HG03571 (cell line): ENCODE measurements at regions not wholly inside any gene's neighbourhood (a gene's known extent, or its start where the extent isn't known, plus 50 kb on each side); places are given as distances from the start of the nearest gene placed in this dataset.
"Not testable (repeated sequence)": the region's sequence is repeated elsewhere in the genome, so short reads cannot be mapped to it uniquely, and the experiment has no call there.

Experiments
- ATAC-seq: cut with Tn5 transposase; IDR thresholded peaks from one replicate; pipeline ENCODE4 v1.9.1; 2021; ENCODE audit not compliant: unreplicated experiment

- no peak for ATAC-seq
Measured at GRCh38 chr5:152686931-152687330, 281.9 kb upstream of the NMUR2 start.

DNA sequence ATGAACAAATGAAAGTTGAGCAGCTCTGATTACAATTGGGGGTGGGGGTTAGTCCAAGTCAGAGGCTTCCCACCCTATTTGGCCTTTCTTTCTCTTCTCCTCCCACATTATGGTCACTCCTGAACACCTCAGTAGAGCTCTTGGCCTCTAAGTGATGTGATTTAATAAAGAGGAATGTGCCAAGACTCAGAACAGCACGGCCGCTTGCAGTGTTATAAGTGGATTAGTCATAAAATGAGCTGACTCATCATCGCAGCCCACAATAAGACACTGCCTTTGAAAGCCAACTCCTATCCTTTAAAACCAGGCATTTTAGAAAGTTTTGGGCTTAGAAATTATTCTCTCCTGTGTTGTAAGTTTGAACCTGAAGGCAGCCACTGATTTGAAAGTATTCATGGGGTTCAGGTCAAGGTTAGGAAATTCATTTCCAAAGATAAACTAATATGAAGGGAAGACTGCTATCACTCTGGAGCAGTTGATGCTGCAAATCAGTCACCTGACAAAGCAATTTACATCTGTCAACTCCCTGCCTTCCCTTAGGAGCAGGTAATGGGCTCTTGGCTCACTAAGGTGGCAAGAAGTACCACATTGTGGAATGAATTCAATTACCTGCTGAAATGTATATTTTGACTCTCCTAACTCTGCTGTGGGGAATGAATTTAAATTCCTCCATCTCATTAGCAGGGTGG is 283.6 kb upstream of the NMUR2 start:
- no peak for ATAC-seq

DNA sequence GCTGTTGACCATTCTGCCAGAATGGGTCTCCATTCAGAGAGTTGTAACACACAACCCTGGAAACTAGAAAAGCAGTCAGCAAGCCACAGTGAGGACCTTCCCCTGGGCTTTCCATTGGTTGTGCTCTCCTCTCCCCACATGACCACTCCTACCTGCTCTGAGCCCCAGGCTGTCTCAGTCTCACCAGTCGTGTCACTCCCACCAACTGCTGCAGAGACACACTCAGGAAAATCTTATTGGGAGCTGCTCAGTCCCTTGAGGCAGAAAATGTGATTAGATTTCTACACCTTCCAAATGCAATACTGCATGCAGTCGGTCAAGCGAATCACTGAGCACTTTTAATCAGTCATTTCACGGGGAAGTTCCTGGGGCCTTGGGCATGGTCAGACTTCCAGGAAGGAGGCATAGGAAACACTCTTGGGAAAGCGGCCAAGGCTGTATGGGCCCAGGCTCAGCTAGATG is 284.2 kb upstream of the NMUR2 start:
- no peak for ATAC-seq

- ATAC-seq, result no peak
Measured at GRCh38 chr5:152694231-152694630, 289.2 kb upstream of the NMUR2 start.

DNA sequence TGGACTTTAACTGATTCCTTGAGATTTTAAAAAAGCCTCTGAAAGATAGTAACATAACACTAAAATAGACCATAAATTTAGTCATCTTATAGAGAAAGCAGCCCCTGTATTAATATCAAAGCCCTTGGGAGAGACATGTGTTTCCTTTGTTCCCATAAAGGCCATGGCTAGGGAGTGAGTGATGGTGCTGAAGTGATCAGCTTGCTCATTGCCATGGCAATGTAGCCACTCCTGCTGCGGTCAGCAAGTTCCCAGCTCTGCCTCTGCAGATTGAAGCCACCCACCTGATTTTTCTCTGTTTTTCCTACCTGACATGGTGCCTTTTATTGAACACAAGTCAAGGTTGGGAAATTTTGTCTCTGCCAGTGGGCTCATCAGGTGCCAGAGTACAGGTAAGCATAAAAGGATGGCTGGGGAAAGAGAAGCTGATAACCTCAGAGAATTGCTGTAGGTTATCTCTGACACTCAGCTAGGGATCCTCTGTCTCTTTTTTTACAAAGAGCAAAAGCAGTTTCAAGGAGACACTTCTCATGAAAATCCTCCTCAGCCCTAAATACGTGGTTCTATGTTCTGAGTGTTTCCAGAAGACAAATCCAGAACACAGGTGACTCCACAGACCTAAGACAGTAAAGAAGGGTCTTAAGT is 296.3 kb upstream of the NMUR2 start:
- no peak for ATAC-seq

GRCh38 chr5:152704286-152704685 is 299.2 kb upstream of the NMUR2 start:
- no peak for ATAC-seq

- ATAC-seq, result no peak
Measured at GRCh38 chr5:152711801-152712388, 306.8 kb upstream of the NMUR2 start.

- no peak for ATAC-seq
Measured at GRCh38 chr5:152717393-152717792, 312.3 kb upstream of the NMUR2 start.

DNA sequence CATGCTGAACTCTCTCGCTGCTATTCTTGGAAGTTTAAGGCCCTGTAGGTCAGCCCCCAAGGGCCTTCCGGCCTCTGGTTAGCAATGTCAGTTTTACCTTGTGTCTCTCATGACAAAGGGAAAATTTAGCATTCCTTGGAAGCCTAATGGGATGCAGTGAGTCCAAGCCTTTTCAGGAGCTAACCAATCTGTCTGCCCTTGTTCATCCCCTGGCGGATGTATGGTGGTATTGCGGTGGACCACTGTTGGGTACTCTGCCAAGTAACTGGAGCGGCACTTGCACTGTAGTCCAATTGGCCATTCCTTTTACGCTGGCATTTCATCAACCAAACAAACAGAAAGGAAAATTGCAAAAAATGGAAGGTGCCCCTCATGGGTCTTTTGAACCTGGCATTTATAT is 318.4 kb upstream of the NMUR2 start:
- no peak for ATAC-seq

DNA sequence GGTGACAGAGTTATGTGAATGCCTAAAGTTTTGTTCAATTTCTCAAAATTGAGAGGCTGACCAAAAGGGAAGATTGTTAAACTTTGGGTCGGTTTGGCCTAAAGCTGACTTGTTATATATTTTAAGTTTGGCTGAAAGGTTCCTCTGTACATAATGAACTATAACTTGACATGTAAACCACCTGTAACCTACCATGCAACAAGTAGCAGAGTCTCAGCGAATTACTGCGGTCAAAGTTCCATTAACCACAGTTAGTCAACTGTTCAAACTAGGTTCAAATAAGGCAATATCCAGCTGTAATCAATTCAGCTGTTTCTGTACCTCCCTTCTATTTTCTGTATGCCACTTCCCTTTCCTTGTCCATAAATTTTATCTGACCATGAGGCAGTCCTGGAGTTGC is 325.1 kb upstream of the NMUR2 start:
- ATAC-seq, result no peak

DNA sequence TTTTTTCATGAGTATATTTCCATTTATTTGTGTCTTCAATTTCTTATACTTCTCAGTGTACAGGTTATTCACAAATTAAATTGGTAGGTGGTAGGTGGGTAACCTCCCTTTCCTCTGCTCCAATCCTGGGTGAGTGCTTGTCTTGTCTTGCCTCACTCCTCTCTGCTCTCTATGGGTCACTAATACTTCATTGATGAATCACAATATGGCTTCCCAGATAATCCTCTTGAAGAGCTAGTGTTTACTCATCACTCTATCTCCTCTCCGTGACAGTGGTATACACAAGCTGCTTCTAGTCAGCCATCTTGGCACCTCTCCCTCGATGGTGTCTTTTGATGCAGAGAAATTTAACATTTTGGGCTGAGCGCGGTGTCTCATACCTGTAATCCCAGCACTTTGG is 331.8 kb upstream of the NMUR2 start:
- no peak for ATAC-seq

GRCh38 chr5:152739916-152740315 is 334.8 kb upstream of the NMUR2 start:
- ATAC-seq, result no peak

DNA sequence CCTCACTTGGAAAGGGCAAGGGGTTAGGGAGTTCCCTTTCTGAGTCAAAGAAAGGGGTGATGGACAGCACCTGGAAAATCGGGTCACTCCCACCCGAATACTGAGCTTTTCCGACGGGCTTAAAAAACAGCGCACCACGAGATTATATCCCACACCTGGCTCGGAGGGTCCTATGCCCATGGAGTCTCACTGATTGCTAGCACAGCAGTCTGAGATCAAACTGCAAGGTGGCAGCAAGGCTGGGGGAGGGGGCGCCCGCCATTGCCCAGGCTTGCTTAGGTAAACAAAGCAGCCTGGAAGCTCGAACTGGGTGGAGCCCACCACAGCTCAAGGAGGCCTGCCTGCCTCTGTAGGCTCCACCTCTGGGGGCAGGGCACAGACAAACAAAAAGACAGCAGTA is 336.0 kb upstream of the NMUR2 start:
- ATAC-seq, result not testable (repeated sequence)

DNA sequence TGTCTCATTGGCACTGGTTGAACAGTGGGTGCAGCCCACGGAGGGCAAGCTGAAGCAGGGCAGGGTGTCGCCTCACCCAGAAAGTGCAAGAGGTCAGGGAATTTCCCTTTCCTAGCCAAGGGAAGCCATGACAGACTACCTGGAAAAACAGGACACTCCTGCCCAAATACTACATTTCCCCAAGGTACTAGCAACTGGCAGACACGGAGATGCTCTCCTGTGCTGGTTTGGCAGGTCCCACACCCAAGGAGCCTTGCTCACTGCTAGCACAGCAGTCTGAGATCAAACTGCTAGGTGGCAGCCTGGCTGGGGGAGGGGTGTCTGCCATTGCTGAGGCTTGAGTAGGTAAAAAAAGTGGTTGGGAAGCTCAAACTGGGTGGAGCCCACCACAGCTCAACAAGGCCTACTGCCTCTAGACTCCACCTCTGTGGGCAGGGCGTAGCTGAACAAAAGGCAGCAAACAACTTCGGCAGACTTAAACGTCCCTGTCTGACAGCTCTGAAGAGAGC is 382.7 kb upstream of the NMUR2 start:
- not testable (repeated sequence) for ATAC-seq

DNA sequence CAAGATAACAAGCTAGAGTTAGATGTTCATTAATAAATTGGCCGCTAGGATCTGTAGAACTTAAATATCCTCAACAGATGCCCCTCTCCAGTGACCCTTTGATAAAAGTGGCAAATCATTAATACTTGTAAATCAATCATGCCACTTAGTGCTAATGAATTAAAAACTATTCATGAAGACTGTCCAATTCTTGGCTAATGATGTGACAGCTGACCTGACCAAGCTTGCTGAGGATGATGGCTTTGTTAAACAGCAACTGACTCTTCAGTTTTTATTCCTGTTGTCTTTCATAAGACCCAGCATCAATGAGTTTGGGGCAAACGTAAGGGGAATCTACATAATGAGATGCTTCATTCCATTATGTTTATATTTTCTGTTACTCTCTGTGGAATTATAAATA is 396.8 kb upstream of the NMUR2 start:
- ATAC-seq, result no peak

GRCh38 chr5:152804179-152804578 is 399.1 kb upstream of the NMUR2 start:
- no peak for ATAC-seq

GRCh38 chr5:152811988-152812387 is 406.9 kb upstream of the NMUR2 start:
- no peak for ATAC-seq

DNA sequence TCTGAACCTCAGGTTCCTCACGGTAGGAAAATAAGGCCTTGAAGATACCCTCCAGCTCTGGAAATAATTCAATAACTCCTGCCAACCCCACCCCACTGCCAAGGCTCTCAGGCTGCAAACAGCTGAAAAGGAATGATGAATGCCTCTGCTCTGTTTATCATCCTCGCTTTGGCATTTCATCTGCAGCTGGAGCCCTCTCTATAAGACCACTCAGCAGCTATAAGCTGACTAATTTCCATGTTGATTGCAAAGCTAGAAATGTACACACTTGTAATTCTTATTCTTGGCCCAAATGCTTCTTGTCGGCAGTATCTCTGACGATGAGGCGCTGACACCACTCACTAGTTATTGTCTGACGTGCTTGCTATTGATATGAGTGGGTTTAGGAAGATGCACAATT is 408.4 kb upstream of the NMUR2 start:
- ATAC-seq, result no peak

GRCh38 chr5:152819891-152820290 is 414.8 kb upstream of the NMUR2 start:
- no peak for ATAC-seq

- no peak for ATAC-seq
Measured at GRCh38 chr5:152824316-152824715, 419.2 kb upstream of the NMUR2 start.

DNA sequence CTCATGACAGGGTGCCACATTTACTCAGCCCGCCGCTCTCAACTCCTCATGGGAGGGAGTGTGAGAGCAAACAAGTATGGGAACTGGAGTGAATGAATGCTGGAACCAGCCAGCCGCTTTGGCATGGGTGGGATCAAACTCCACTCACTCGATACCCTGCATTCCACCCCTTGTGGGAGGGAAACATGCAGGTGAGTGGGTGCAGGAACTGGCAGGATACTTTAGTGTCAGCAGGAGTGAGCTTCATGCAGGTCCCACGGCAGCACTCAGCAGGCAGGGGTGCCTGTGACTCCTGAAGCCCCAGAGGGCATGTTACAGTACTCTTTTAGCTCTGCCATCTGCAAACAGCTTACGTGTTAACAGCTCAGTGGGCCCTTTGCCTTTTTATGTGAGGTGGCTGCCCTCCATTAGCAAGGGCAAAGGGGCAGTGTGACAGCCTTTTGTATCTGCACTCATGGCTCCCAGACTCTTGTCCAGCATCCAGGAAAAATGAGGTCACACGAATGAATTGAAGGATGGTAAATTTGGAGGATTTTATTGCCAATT is 433.2 kb upstream of the NMUR2 start:
- ATAC-seq, result no peak

DNA sequence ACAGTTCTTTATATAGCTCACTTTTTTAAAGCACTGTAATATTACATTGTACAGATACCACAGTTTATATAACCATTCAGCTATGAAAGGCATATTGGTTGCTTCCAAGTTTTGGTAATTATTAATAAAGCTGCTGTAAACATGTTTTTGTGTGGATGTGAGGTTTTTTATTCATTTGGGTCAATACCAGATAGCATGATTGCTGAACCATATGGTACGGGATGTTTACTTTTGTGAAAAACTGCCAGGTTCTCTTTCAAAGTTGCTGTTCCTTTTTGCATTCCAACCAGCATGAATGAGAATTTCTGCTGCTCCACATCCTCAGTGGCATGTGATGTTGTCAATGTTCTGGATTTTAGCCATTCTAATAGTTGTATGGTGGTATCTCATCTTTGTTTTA is 439.6 kb upstream of the NMUR2 start:
- no peak for ATAC-seq
